IMR-90 (cell line): ENCODE measurements at regions not wholly inside any gene's neighbourhood (a gene's known extent, or its start where the extent isn't known, plus 50 kb on each side); places are given as distances from the start of the nearest gene placed in this dataset.

Experiments used
- ATAC-seq: fragments of 200-7000 bp; cut with Tn5 transposase; 2 replicates; pipeline ENCODE4 v1.9.1; 2020; ENCODE audit warnings: low read depth, mild to moderate bottlenecking, moderate library complexity
- BruUV-seq: library from RNA; stranded (reverse); fragments of 400-500 nt; replicated peaks from 2 replicates; lab custom pipeline; 2021; lab: Mats Ljungman, UMichigan
- CTCF ChIA-PET: fragments of 300-600 bp; formaldehyde crosslinking; extraction: SDS; loops from one replicate; lab custom pipeline; 2021; ENCODE audit warnings: antibody characterized with exemption; lab: Yijun Ruan, JAX
- POLR2A ChIA-PET: fragments of 300-600 bp; sonication (Branson Sonifier 250); formaldehyde crosslinking; loops from one replicate; lab custom pipeline; 2022; ENCODE audit warnings: antibody characterized with exemption; ENCODE audit not compliant: unreplicated experiment; lab: Charles Lee
- DNase-seq: peaks from one replicate; pipeline ENCODE4 v3.0.0; 2013
- H2AFZ ChIP-seq: replicated peaks from 2 replicates; pipeline ENCODE3; 2013; ENCODE audit warnings: low read length, mild to moderate bottlenecking; ENCODE audit not compliant: poor library complexity
- H2AK5ac ChIP-seq: 2 replicates; pipeline ENCODE4 v1.6.1; 2013; ENCODE audit warnings: low read depth, low read length, inconsistent platforms
- H2AK9ac ChIP-seq: replicated peaks from 2 replicates; pipeline ENCODE3; 2013; ENCODE audit warnings: mild to moderate bottlenecking, low read depth, low read length, moderate library complexity; ENCODE audit not compliant: poor library complexity
- H2BK120ac ChIP-seq: 2 replicates; pipeline ENCODE4 v1.6.1; 2013; ENCODE audit warnings: low read depth, low read length, inconsistent platforms
- H2BK15ac ChIP-seq: 3 replicates; pipeline ENCODE4 v1.6.1; 2013; ENCODE audit warnings: low read depth, low read length, inconsistent platforms
- H2BK20ac ChIP-seq: 2 replicates; pipeline ENCODE4 v1.6.1; 2013; ENCODE audit warnings: low read depth, mild to moderate bottlenecking, inconsistent platforms, low read length, moderate library complexity
- H2BK5ac ChIP-seq: 2 replicates; pipeline ENCODE4 v1.6.1; 2013; ENCODE audit warnings: mild to moderate bottlenecking, low read depth, low read length, inconsistent platforms; ENCODE audit not compliant: poor library complexity, severe bottlenecking
- H3K14ac ChIP-seq: replicated peaks from 2 replicates; pipeline ENCODE4 v1.6.1; 2013; ENCODE audit warnings: low read depth, low read length, inconsistent platforms
- H3K18ac ChIP-seq: 2 replicates; pipeline ENCODE4 v1.6.1; 2013; ENCODE audit warnings: low read depth, low read length, control low read depth
- H3K23ac ChIP-seq: 2 replicates; pipeline ENCODE4 v1.6.1; 2013; ENCODE audit warnings: low read depth, low read length, inconsistent platforms
- H3K27ac ChIP-seq: 2 replicates; pipeline ENCODE4 v1.5.1; 2013; ENCODE audit warnings: mild to moderate bottlenecking, control low read depth, low read length; ENCODE audit not compliant: insufficient read depth
- H3K27me3 ChIP-seq: 2 replicates; pipeline ENCODE4 v1.6.1; 2013; ENCODE audit warnings: low read length; ENCODE audit not compliant: control insufficient read depth, insufficient read depth
- H3K36me3 ChIP-seq: 2 replicates; pipeline ENCODE4 v1.6.1; 2013; ENCODE audit warnings: low read length, mixed read lengths; ENCODE audit not compliant: control insufficient read depth, insufficient read depth
- H3K4ac ChIP-seq: 2 replicates; pipeline ENCODE4 v1.6.1; 2013; ENCODE audit warnings: low read depth, low read length, inconsistent platforms
- H3K4me1 ChIP-seq: 2 replicates; pipeline ENCODE4 v1.6.1; 2013; ENCODE audit warnings: low read length, mixed read lengths; ENCODE audit not compliant: control insufficient read depth, insufficient read depth
- H3K4me2 ChIP-seq: 2 replicates; pipeline ENCODE4 v1.6.1; 2013; ENCODE audit warnings: low read depth, mild to moderate bottlenecking, control low read depth, low read length, moderate library complexity
- H3K4me3 ChIP-seq: 2 replicates; pipeline ENCODE4 v1.5.1; 2013; ENCODE audit warnings: low read depth, mild to moderate bottlenecking, control low read depth, low read length, moderate library complexity; ENCODE audit not compliant: insufficient read depth
- H3K56ac ChIP-seq: 2 replicates; pipeline ENCODE4 v1.6.1; 2013; ENCODE audit warnings: low read length, inconsistent platforms; ENCODE audit not compliant: insufficient read depth; ENCODE audit errors: extremely low read depth
- H3K79me1 ChIP-seq, 2 experiments: 2 replicates each; pipeline ENCODE4 v1.6.1; 2013; ENCODE audit warnings: low read length in 2 of 2, inconsistent platforms in 1 of 2, low read depth in 1 of 2
- H3K9ac ChIP-seq: 2 replicates; pipeline ENCODE4 v1.6.1; 2013; ENCODE audit warnings: low read depth, low read length, control low read depth
- H3K9me1 ChIP-seq: 2 replicates; pipeline ENCODE4 v1.6.1; 2013; ENCODE audit warnings: low read length, inconsistent platforms; ENCODE audit not compliant: insufficient read depth
- H3K9me3 ChIP-seq: 2 replicates; pipeline ENCODE4 v1.6.1; 2013; ENCODE audit warnings: low read length; ENCODE audit not compliant: control insufficient read depth, insufficient read depth
- H4K20me1 ChIP-seq: 2 replicates; pipeline ENCODE4 v1.6.1; 2013; ENCODE audit warnings: low read length, inconsistent platforms; ENCODE audit not compliant: insufficient read depth
- H4K5ac ChIP-seq: 2 replicates; pipeline ENCODE4 v1.6.1; 2013; ENCODE audit warnings: mild to moderate bottlenecking, low read depth, low read length, control low read depth
- H4K8ac ChIP-seq, 2 experiments: 2 replicates each; pipeline ENCODE4 v1.6.1; 2013; ENCODE audit warnings: low read depth in 2 of 2, low read length in 2 of 2, control low read depth in 1 of 2, inconsistent platforms in 1 of 2
- H4K91ac ChIP-seq: 2 replicates; pipeline ENCODE4 v1.6.1; 2013; ENCODE audit warnings: low read depth, low read length, inconsistent platforms; ENCODE audit not compliant: insufficient read depth
- BHLHE40 ChIP-seq: fragments of 150-350 bp; IDR thresholded peaks from 2 replicates; pipeline ENCODE4 v1.6.1; 2016; ENCODE audit warnings: mild to moderate bottlenecking, low read depth, low read length
- CEBPB ChIP-seq: IDR thresholded peaks from 2 replicates; pipeline ENCODE4 v1.6.1; 2012; ENCODE audit warnings: low read depth, low read length, improper control_type of control experiment
- CHD1 ChIP-seq: IDR thresholded peaks from 2 replicates; pipeline ENCODE4 v1.6.1; 2012; ENCODE audit warnings: low read depth, low read length, improper control_type of control experiment
- CTCF ChIP-seq: conservative IDR thresholded peaks from 2 replicates; pipeline ENCODE4 v1.5.1; 2012; ENCODE audit warnings: mild to moderate bottlenecking, low read depth, low read length, improper control_type of control experiment
- ELK1 ChIP-seq: fragments of 150-350 bp; IDR thresholded peaks from 2 replicates; pipeline ENCODE4 v1.6.1; 2016; ENCODE audit warnings: low read depth, mild to moderate bottlenecking, low read length, moderate library complexity, borderline replicate concordance
- FOS ChIP-seq: fragments of 150-350 bp; IDR thresholded peaks from 2 replicates; pipeline ENCODE4 v1.6.1; 2016; ENCODE audit warnings: low read depth, low read length
- MAFK ChIP-seq: IDR thresholded peaks from 2 replicates; pipeline ENCODE4 v1.6.1; 2012; ENCODE audit warnings: low read depth, low read length, improper control_type of control experiment
- MAZ ChIP-seq: IDR thresholded peaks from 2 replicates; pipeline ENCODE4 v1.6.1; 2012; ENCODE audit warnings: low read depth, mild to moderate bottlenecking, low read length, improper control_type of control experiment, moderate library complexity, borderline replicate concordance
- MXI1 ChIP-seq: IDR thresholded peaks from 2 replicates; pipeline ENCODE4 v1.6.1; 2012; ENCODE audit warnings: low read depth, mild to moderate bottlenecking, low read length, moderate library complexity, borderline replicate concordance
- NFE2L2 ChIP-seq: fragments of 150-350 bp; IDR thresholded peaks from 2 replicates; pipeline ENCODE4 v1.6.1; 2016; ENCODE audit warnings: low read depth, mild to moderate bottlenecking, low read length
- POLR2A ChIP-seq: IDR thresholded peaks from 2 replicates; pipeline ENCODE4 v1.6.1; 2012; ENCODE audit warnings: mild to moderate bottlenecking, low read depth, low read length
- RAD21 ChIP-seq: IDR thresholded peaks from 2 replicates; pipeline ENCODE4 v1.6.1; 2012; ENCODE audit warnings: low read length, improper control_type of control experiment
- RCOR1 ChIP-seq: IDR thresholded peaks from 2 replicates; pipeline ENCODE4 v1.6.1; 2012; ENCODE audit warnings: mild to moderate bottlenecking, low read length, improper control_type of control experiment; ENCODE audit not compliant: insufficient replicate concordance
- RFX5 ChIP-seq: IDR thresholded peaks from 2 replicates; pipeline ENCODE4 v1.8.0; 2012; ENCODE audit warnings: low read depth, mild to moderate bottlenecking, low read length, moderate library complexity
- SMC3 ChIP-seq: fragments of 150-350 bp; IDR thresholded peaks from 2 replicates; pipeline ENCODE4 v1.6.1; 2016; ENCODE audit warnings: low read depth, mild to moderate bottlenecking, antibody characterized with exemption, low read length, moderate library complexity
- USF2 ChIP-seq: fragments of 150-350 bp; IDR thresholded peaks from 2 replicates; pipeline ENCODE4 v1.6.1; 2017; ENCODE audit warnings: mild to moderate bottlenecking, antibody characterized with exemption, low read length, low read depth
- WGBS, 2 experiments: methylation state at CpG; one replicate each; pipeline versions ENCODE4 v1.1.5 to v1.1.7; 2013; ENCODE audit warnings: missing lambda C conversion rate in 2 of 2; ENCODE audit not compliant: insufficient read length in 1 of 2; ENCODE audit errors: extremely low coverage in 2 of 2; 5-methylcytosine and 5-hydroxymethylcytosine counted together
- dilution Hi-C: fragments of 300-500 bp; cut with HindIII; formaldehyde crosslinking; loops from one replicate; pipeline ENCODE4 v1.14.3; 2018; ENCODE audit warnings: low sequenced_read_pairs; ENCODE audit not compliant: unreplicated experiment
- in situ Hi-C: fragments of 300-500 bp; cut with MboI; formaldehyde crosslinking; loops from 3 replicates; pipeline ENCODE4 v1.14.3; 2019; ENCODE audit warnings: low sequenced_read_pairs, inconsistent platforms, mixed read lengths
- intact Hi-C: fragments of 100-400 bp; cut with micrococcal nuclease; formaldehyde crosslinking; loops from 2 replicates; pipeline ENCODE4 v1.10.0; 2022

DNA sequence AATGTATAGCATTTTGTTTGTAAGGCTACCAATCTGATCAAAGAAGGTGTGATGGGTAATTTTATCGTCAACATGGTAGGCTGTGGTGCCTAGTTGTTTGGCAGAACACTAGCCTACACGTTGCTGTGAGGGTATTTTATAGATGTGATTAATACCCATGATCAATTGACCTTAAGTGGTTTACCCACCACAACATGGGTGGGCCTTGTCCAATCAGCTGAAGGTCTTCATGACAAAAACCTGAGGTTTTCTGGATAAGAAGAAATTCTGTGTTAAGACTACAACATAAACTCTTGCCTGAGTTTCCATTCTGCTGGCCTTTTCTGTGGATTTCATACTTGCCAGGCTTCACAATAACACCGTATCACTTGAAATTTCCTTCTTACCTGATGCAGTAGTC, 131.8 kb upstream of the PPP1R3A start:
- Histone ChIP-seq H3K27me3 (no peaks in the 10 kb centered on the region), H3K79me1 (no peaks in the 10 kb centered on the region), H3K18ac (no peak overlapping the region), H2BK20ac (no peak overlapping the region), H2AK5ac (no peak overlapping the region), H2AK9ac (no peak overlapping the region), H3K36me3 (no peaks in the 10 kb centered on the region), H4K91ac (no peak overlapping the region), H2BK15ac (no peak overlapping the region), H3K9ac (no peak overlapping the region), H4K8ac (no peak overlapping the region), H2BK120ac (no peak overlapping the region), H3K56ac (no peak overlapping the region), H3K27ac (no peak overlapping the region), H3K23ac (no peak overlapping the region), H2AFZ (no peak overlapping the region), H3K4me3 (no peak overlapping the region), H3K9me3 (no peaks in the 10 kb centered on the region), H4K5ac (no peak overlapping the region), H2BK5ac (no peak overlapping the region), H3K9me1 (no peaks in the 10 kb centered on the region), H3K4ac (no peak overlapping the region), H3K14ac (no peak overlapping the region; the same call in 1 of the 2 replicates), H3K4me2 (no peak overlapping the region), H4K20me1 (no peaks in the 10 kb centered on the region), H3K4me1 (0 out of 2 replicates have a peak, but pooled peaks cover 2% of the 10 kb centered on the region)
- ChIA-PET POLR2A (no interaction called here), CTCF (interaction anchor here (0.7 kb wide), 1 partner anchor 1846 kb away, joined by 4 read pairs; no protein-coding TSS in a partner anchor)
- dilution Hi-C loops (no loop called here), in situ Hi-C loops (no loop called here), intact Hi-C loops (no loop called here)
- BruUV-seq, result no TSS peak
- no peak for DNase-seq
- TF ChIP-seq POLR2A (no peak), CEBPB (no peak), BHLHE40 (no peak), RCOR1 (no peak), SMC3 (no peak), FOS (no peak), MXI1 (no peak), MAZ (no peak), RAD21 (no peak), MAFK (no peak), CTCF (no peak), CHD1 (no peak), ELK1 (no peak), NFE2L2 (no peak), USF2 (no peak), RFX5 (no peak)
- WGBS, 2 experiments, result 80% methylated on average over 1 of the region's 3 CpGs; no CpG with 5 or more reads in 1 of the 2 experiments
- ATAC-seq, result no peak
